ENCODE measurements at regions not wholly inside any gene's neighbourhood (a gene's known extent, or its start where the extent isn't known, plus 50 kb on each side); places are given as distances from the start of the nearest gene placed in this dataset.

DNA sequence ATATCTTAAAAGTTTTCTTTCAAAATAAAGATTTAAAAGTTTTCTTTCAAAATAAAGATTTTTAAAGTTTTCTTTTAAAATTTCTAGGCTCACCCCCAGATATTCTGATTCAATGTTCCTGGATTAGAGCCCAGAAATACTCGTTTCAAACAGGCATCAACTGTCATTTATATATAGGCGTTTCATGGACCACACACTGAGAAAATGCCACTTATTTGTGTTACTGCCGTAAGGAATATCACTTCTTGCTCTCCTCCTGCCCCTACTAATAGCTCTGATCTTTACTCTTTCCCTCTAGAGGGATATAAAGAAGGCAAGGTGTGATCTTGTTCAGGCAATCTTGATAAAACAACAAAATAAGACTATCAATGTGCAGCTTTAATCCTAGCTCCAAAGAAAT is 1324.1 kb downstream of the CDH8 start:
- no TSS peak for BruUV-seq (replicated peaks)

DNA sequence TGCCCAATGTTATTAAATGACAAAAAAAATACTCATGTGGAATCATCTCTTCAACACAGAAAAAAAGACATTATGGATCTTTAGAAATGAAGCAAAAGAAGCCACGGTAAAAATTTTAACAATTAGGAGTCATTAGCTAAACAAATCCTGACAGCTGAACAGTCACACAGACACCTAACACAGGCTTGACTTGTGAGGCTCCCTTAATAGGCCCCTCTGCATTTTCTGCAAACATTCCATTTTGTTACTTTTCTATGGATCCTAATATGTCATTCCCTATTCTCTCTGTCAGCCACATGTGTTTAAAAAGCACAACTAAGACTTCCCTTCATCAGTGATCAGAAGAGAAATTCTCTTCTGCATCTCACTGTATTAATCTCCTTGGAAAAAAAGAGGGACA is 1331.5 kb downstream of the CDH8 start:
- intact Hi-C loops (cut with micrococcal nuclease; ENCODE audit: unreplicated experiment): no loop called here
- Histone ChIP-seq H3K27me3 (ENCODE audit: control insufficient read depth in 1 of 2, insufficient read depth in 2 of 2, low read length in 2 of 2) (no peaks in the 10 kb centered on the region), H3K4me2 (ENCODE audit: low read depth, low read length) (no peak overlapping the region), H3K36me3 (replicated peaks in 1 of 2; ENCODE audit: control insufficient read depth in 1 of 2, insufficient read depth in 2 of 2, low read length in 2 of 2) (no peaks in the 10 kb centered on the region), H3K4me1 (ENCODE audit: insufficient read depth, low read length) (no peaks in the 10 kb centered on the region), H2AFZ (ENCODE audit: low read length) (no peak overlapping the region), H3K9ac (ENCODE audit: insufficient read depth, low read depth, low read length) (no peak overlapping the region), H3K27ac (ENCODE audit: extremely low read length, insufficient read depth, low read length) (no peak overlapping the region), H3K79me2 (ENCODE audit: insufficient read depth, low read length) (no peaks in the 10 kb centered on the region), H3K4me3 (replicated peaks in 1 of 3; ENCODE audit: insufficient read depth in 1 of 3, low read depth in 2 of 3, low read length in 3 of 3) (no peak overlapping the region), H4K20me1 (ENCODE audit: insufficient read depth, low read length) (no peaks in the 10 kb centered on the region), H3K9me3 (ENCODE audit: low read length) (peaks cover 58% of the 10 kb centered on the region)
- DNase-seq (ENCODE audit: low spot score) (no peak), ATAC-seq (no peak), FAIRE-seq (no peak)
- in situ Hi-C loops (cut with HindIII; ENCODE audit: extremely low pct_ligation_motif_present, low pct_unique_long_range_greater_than_20kb): no loop called here
- TF ChIP-seq HNF4G (IDR thresholded peaks at IDR 0.05; ENCODE audit: borderline replicate concordance, low read depth, low read length) (no peak), HNF4G (CRISPR knock-in tag; IDR thresholded peaks at IDR 0.05; ENCODE audit: borderline replicate concordance, low read depth) (no peak), ZNF777 (CRISPR knock-in tag; IDR thresholded peaks at IDR 0.05) (no peak), ZNF660 (CRISPR knock-in tag; IDR thresholded peaks at IDR 0.05; ENCODE audit: borderline replicate concordance, low read depth) (no peak), ZNF331 (CRISPR knock-in tag; IDR thresholded peaks at IDR 0.05) (no peak)
- ChIA-PET CTCF (ENCODE audit: low intra/inter-chr PET ratio, low total read pairs) (no interaction called here), POLR2A (no interaction called here)
- 0% methylated on average over 1 of the region's 1 CpG for WGBS (ENCODE audit: low lambda C conversion rate)
- no TSS peak for BruUV-seq (replicated peaks)

More for the DNA sequence above, 1324.1 kb downstream of the CDH8 start:
- Histone ChIP-seq H3K27ac (ENCODE audit: extremely low read length, insufficient read depth, low read length) (no peak overlapping the region), H3K79me2 (ENCODE audit: insufficient read depth, low read length) (no peaks in the 10 kb centered on the region), H3K4me2 (ENCODE audit: low read depth, low read length) (no peak overlapping the region), H3K27me3 (ENCODE audit: control insufficient read depth in 1 of 2, insufficient read depth in 2 of 2, low read length in 2 of 2) (no peaks in the 10 kb centered on the region), H3K36me3 (replicated peaks in 1 of 2; ENCODE audit: control insufficient read depth in 1 of 2, insufficient read depth in 2 of 2, low read length in 2 of 2) (no peaks in the 10 kb centered on the region), H3K4me1 (ENCODE audit: insufficient read depth, low read length) (no peaks in the 10 kb centered on the region), H3K9ac (ENCODE audit: insufficient read depth, low read depth, low read length) (no peak overlapping the region), H3K9me3 (ENCODE audit: low read length) (peaks cover 85% of the 10 kb centered on the region), H2AFZ (ENCODE audit: low read length) (no peak overlapping the region), H4K20me1 (ENCODE audit: insufficient read depth, low read length) (no peaks in the 10 kb centered on the region), H3K4me3 (replicated peaks in 1 of 3; ENCODE audit: insufficient read depth in 1 of 3, low read depth in 2 of 3, low read length in 3 of 3) (no peak overlapping the region)
- CTCF ChIA-PET (ENCODE audit: low intra/inter-chr PET ratio, low total read pairs): no interaction called here
- POLR2A ChIA-PET: no interaction called here
- no peak for ATAC-seq
- WGBS (ENCODE audit: low lambda C conversion rate): 0% methylated on average over 3 of the region's 3 CpGs
- in situ Hi-C loops (cut with HindIII; ENCODE audit: extremely low pct_ligation_motif_present, low pct_unique_long_range_greater_than_20kb): no loop called here
- no peak for TF ChIP-seq ZC3H4 (CRISPR knock-in tag; IDR thresholded peaks at IDR 0.05; ENCODE audit: borderline replicate concordance)
- no peak for TF ChIP-seq HOXA9 (CRISPR knock-in tag; IDR thresholded peaks at IDR 0.05; ENCODE audit: borderline replicate concordance)
- no peak for TF ChIP-seq NFKBIZ (CRISPR knock-in tag; IDR thresholded peaks at IDR 0.05)
- TF ChIP-seq, protein P1, sequence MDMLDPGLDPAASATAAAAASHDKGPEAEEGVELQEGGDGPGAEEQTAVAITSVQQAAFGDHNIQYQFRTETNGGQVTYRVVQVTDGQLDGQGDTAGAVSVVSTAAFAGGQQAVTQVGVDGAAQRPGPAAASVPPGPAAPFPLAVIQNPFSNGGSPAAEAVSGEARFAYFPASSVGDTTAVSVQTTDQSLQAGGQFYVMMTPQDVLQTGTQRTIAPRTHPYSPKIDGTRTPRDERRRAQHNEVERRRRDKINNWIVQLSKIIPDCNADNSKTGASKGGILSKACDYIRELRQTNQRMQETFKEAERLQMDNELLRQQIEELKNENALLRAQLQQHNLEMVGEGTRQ (IDR thresholded peaks at IDR 0.05; ENCODE audit: low read depth, low read length): no peak
- TF ChIP-seq, protein P1 (CRISPR knock-in tag; IDR thresholded peaks at IDR 0.05; ENCODE audit: borderline replicate concordance): no peak
- TF ChIP-seq KLF16 (CRISPR knock-in tag; IDR thresholded peaks at IDR 0.05): no peak
- no peak for TF ChIP-seq CBX1 (IDR thresholded peaks at IDR 0.05; ENCODE audit: low read depth)
- TF ChIP-seq ARNTL (CRISPR knock-in tag; IDR thresholded peaks at IDR 0.05): no peak
- no peak for TF ChIP-seq RFX3 (CRISPR knock-in tag; IDR thresholded peaks at IDR 0.05)
- TF ChIP-seq HOXA7 (CRISPR knock-in tag; IDR thresholded peaks at IDR 0.05): no peak
- no peak for TF ChIP-seq ZNF225 (CRISPR knock-in tag; IDR thresholded peaks at IDR 0.05)
- TF ChIP-seq SIN3A (IDR thresholded peaks at IDR 0.05; ENCODE audit: borderline replicate concordance, low read depth, low read length): no peak
- no peak for FAIRE-seq
- DNase-seq (ENCODE audit: low spot score): no peak
- intact Hi-C loops (cut with micrococcal nuclease; ENCODE audit: unreplicated experiment): no loop called here

Data from HepG2 (cell line).